OCI-LY7 (cell line): ENCODE measurements at regions not wholly inside any gene's neighbourhood (a gene's known extent, or its start where the extent isn't known, plus 50 kb on each side); places are given as distances from the start of the nearest gene placed in this dataset.
"Not testable (repeated sequence)": the region's sequence is repeated elsewhere in the genome, so short reads cannot be mapped to it uniquely, and the experiment has no call there.

Experiments
- BruUV-seq: library from RNA; stranded (reverse); fragments of 400-500 nt; replicated peaks from 2 replicates; lab custom pipeline; 2021; lab: Mats Ljungman, UMichigan
- CTCF ChIA-PET: fragments of 300-600 bp; sonication (Branson Sonifier 250); formaldehyde crosslinking; loops from one replicate; lab custom pipeline; 2022; ENCODE audit warnings: antibody characterized with exemption; ENCODE audit not compliant: unreplicated experiment; lab: Charles Lee
- POLR2A ChIA-PET: fragments of 300-600 bp; sonication (Branson Sonifier 250); formaldehyde crosslinking; loops from one replicate; lab custom pipeline; 2022; ENCODE audit warnings: antibody characterized with exemption; lab: Charles Lee
- DNase-seq: peaks from one replicate; pipeline ENCODE4 v3.0.0-alpha.2; 2015; ENCODE audit warnings: low spot score
- H2AFZ ChIP-seq: fragments of 200-600 bp; sonication (generic), shearing (Covaris generic); 2 replicates; pipeline ENCODE4 v1.6.1; 2014; ENCODE audit warnings: mild to moderate bottlenecking, antibody characterized with exemption, low read length, moderate library complexity
- H3K27ac ChIP-seq: fragments of 200-600 bp; sonication (generic); 2 replicates; pipeline ENCODE4 v1.5.1; 2014; ENCODE audit warnings: mixed run types, low read depth, mild to moderate bottlenecking, moderate library complexity, low read length, inconsistent platforms; ENCODE audit not compliant: poor library complexity, severe bottlenecking
- H3K36me3 ChIP-seq: fragments of 200-600 bp; sonication (generic); 2 replicates; pipeline ENCODE4 v1.6.1; 2014; ENCODE audit warnings: mild to moderate bottlenecking, antibody characterized with exemption, low read length, moderate library complexity, mixed read lengths; ENCODE audit not compliant: insufficient read depth
- H3K4me1 ChIP-seq: fragments of 200-600 bp; sonication (generic); 2 replicates; pipeline ENCODE4 v1.5.1; 2014; ENCODE audit warnings: mild to moderate bottlenecking, low read length; ENCODE audit not compliant: insufficient read depth, poor library complexity, severe bottlenecking
- H3K4me2 ChIP-seq: fragments of 200-600 bp; sonication (generic); 2 replicates; pipeline ENCODE4 v1.6.1; 2014; ENCODE audit warnings: mild to moderate bottlenecking, low read length
- H3K4me3 ChIP-seq: fragments of 200-600 bp; sonication (generic); 2 replicates; pipeline ENCODE4 v1.5.1; 2014; ENCODE audit warnings: mild to moderate bottlenecking, low read depth, low read length; ENCODE audit not compliant: poor library complexity, severe bottlenecking
- H3K79me2 ChIP-seq: fragments of 200-600 bp; sonication (generic); 2 replicates; pipeline ENCODE4 v1.6.1; 2016; ENCODE audit warnings: low read depth, mild to moderate bottlenecking, low read length, moderate library complexity, mixed read lengths; ENCODE audit not compliant: insufficient read depth
- H3K9me2 ChIP-seq: fragments of 200-600 bp; sonication (generic); 2 replicates; pipeline ENCODE4 v1.6.1; 2016; ENCODE audit warnings: mild to moderate bottlenecking, low read length, mixed read lengths; ENCODE audit not compliant: insufficient read depth
- H3K9me3 ChIP-seq: fragments of 200-600 bp; sonication (generic); 2 replicates; pipeline ENCODE4 v1.6.1; 2014; ENCODE audit warnings: mild to moderate bottlenecking, mixed run types, low read length, mixed read lengths
- H4K20me1 ChIP-seq: fragments of 200-600 bp; sonication (generic); 2 replicates; pipeline ENCODE4 v1.6.1; 2014; ENCODE audit warnings: mild to moderate bottlenecking, antibody characterized with exemption, low read length, moderate library complexity, mixed read lengths; ENCODE audit not compliant: insufficient read depth
- EZH2phosphoT487 ChIP-seq: fragments of 200-600 bp; sonication (generic); IDR thresholded peaks from 2 replicates; pipeline ENCODE4 v1.6.1; 2018; ENCODE audit warnings: low read depth, borderline replicate concordance, mild to moderate bottlenecking, mixed run types, antibody characterized with exemption, low read length, moderate library complexity, mixed read lengths
- intact Hi-C: fragments of 100-400 bp; cut with micrococcal nuclease; formaldehyde crosslinking; loops from one replicate; pipeline ENCODE4 v1.10.0; 2022; ENCODE audit not compliant: unreplicated experiment
- TF ChIP-seq, protein P1 (sequence below): fragments of 200-600 bp; sonication (generic); conservative IDR thresholded peaks from 2 replicates; pipeline ENCODE4 v1.5.1; 2014; ENCODE audit warnings: mild to moderate bottlenecking, antibody characterized with exemption, low read length, moderate library complexity, mixed read lengths

DNA sequence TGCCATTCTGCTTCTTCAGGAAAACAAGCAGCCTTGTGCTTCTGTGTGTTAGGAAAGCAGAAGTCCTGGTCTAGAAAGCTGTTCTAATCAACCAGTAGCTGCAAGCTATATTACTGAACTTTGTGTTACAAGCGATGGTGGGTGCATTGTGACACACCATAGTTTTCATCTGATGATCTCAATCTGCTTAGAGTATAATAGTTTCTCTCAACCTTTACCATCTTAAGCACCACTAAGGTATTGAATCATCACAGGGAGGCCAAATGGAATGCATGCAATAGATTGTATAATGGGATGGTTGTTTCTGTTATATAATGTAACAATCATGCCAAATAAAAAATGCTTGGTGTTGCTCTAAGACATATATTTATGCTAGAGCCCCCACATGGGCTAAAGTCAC lies 771.7 kb downstream of the NOVA1 start:
- intact Hi-C loops, result no loop called here
- H3K4me2 ChIP-seq, result no peak overlapping the region
- no peaks in the 10 kb centered on the region for H3K4me1 ChIP-seq
- H3K4me3 ChIP-seq, result no peak overlapping the region
- no peak overlapping the region for H3K27ac ChIP-seq
- ChIA-PET POLR2A (no interaction called here), CTCF (no interaction called here)
- no TSS peak for BruUV-seq
- H3K9me3 ChIP-seq, result no peaks in the 10 kb centered on the region
- no peak overlapping the region for H2AFZ ChIP-seq
- H4K20me1 ChIP-seq, result no peaks in the 10 kb centered on the region
- H3K9me2 ChIP-seq, result no peaks in the 10 kb centered on the region
- no peak for DNase-seq
- H3K36me3 ChIP-seq, result no peaks in the 10 kb centered on the region
- H3K79me2 ChIP-seq, result no peaks in the 10 kb centered on the region
- TF ChIP-seq, protein P1, sequence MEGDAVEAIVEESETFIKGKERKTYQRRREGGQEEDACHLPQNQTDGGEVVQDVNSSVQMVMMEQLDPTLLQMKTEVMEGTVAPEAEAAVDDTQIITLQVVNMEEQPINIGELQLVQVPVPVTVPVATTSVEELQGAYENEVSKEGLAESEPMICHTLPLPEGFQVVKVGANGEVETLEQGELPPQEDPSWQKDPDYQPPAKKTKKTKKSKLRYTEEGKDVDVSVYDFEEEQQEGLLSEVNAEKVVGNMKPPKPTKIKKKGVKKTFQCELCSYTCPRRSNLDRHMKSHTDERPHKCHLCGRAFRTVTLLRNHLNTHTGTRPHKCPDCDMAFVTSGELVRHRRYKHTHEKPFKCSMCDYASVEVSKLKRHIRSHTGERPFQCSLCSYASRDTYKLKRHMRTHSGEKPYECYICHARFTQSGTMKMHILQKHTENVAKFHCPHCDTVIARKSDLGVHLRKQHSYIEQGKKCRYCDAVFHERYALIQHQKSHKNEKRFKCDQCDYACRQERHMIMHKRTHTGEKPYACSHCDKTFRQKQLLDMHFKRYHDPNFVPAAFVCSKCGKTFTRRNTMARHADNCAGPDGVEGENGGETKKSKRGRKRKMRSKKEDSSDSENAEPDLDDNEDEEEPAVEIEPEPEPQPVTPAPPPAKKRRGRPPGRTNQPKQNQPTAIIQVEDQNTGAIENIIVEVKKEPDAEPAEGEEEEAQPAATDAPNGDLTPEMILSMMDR, result no peak
- no peak for TF ChIP-seq EZH2phosphoT487

DNA sequence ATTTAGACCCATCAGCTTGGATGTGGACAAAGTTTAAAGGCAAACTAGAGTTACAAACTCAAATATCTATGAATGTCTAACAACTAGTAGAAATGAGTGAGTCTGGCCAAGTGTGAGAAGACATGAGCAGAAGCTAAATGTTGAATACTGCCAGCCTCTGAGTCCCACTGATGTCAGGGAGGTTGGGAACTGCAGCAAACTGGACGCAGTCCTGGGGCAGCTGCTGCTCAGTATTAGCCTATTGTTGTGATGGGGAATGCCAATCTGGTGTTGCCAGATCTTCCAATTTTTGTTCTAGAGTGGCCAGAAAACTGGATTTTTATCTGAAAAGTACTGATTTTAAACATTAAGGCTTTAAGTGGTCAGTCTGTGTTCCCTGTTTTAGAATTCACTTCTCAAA lies 770.4 kb upstream of the STXBP6 start:
- no peaks in the 10 kb centered on the region for H3K9me3 ChIP-seq
- no peak for DNase-seq
- intact Hi-C loops, result no loop called here
- no peak overlapping the region for H3K27ac ChIP-seq
- no peaks in the 10 kb centered on the region for H3K79me2 ChIP-seq
- no peak for TF ChIP-seq EZH2phosphoT487
- TF ChIP-seq, protein P1, result no peak
- H3K4me3 ChIP-seq, result no peak overlapping the region
- no peaks in the 10 kb centered on the region for H3K4me1 ChIP-seq
- no peaks in the 10 kb centered on the region for H3K9me2 ChIP-seq
- no peak overlapping the region for H3K4me2 ChIP-seq
- ChIA-PET CTCF (no interaction called here), POLR2A (interaction anchor here (0.7 kb wide), 1 partner anchor 22 kb away, joined by 4 read pairs; no protein-coding TSS in a partner anchor)
- H3K36me3 ChIP-seq, result no peaks in the 10 kb centered on the region
- H2AFZ ChIP-seq, result no peak overlapping the region
- H4K20me1 ChIP-seq, result no peaks in the 10 kb centered on the region
- no TSS peak for BruUV-seq

DNA sequence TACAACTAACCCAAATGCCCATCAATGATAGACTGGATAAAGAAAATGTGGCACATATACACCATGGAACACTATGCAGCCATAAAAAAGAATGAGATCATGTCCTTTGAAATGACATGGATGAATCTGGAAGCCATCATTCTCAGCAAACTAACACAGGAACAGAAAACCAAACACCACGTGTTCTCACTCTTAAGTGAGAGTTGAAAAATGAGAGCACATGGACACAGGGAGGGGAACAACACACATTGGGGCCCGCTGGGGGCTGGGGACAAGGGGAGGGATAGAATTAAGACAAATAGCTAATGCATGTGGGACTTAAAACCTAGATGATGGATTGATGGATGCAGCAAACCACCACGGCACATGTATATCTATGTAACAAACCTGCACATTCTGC lies 764.7 kb upstream of the STXBP6 start:
- intact Hi-C loops, H3K27ac ChIP-seq, POLR2A ChIA-PET, H3K4me3 ChIP-seq, H3K9me2 ChIP-seq, DNase-seq, H3K4me2 ChIP-seq, H3K36me3 ChIP-seq, H4K20me1 ChIP-seq, CTCF ChIA-PET, BruUV-seq, H3K79me2 ChIP-seq, H3K4me1 ChIP-seq, H2AFZ ChIP-seq, H3K9me3 ChIP-seq: not testable (repeated sequence)
